COLO829 (cell line): ENCODE measurements at regions not wholly inside any gene's neighbourhood (a gene's known extent, or its start where the extent isn't known, plus 50 kb on each side); places are given as distances from the start of the nearest gene placed in this dataset.

Source experiments
- DNase-seq: peaks from one replicate; pipeline ENCODE4 v3.0.0; 2012; ENCODE audit warnings: low spot score

DNA sequence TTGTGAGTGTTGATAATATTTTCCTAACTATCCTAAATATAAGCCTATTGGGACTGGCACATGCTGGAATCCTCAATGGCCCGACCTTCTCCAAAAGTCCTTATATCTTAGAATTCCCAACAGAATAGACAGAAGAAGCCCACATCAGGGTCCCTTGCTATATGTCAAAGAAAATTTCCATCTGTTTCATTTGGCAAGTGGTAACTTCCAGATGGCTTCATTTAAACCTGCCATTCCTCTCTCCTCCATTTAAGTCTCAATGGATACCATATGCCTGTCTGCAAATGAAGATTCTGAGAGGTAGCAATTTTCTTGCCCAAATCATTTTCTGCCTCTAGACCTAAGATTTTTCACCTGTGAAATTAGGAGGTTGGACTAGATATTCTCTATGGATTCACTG, 73.1 kb upstream of the KCNA4 start:
- DNase-seq, result no peak

DNA sequence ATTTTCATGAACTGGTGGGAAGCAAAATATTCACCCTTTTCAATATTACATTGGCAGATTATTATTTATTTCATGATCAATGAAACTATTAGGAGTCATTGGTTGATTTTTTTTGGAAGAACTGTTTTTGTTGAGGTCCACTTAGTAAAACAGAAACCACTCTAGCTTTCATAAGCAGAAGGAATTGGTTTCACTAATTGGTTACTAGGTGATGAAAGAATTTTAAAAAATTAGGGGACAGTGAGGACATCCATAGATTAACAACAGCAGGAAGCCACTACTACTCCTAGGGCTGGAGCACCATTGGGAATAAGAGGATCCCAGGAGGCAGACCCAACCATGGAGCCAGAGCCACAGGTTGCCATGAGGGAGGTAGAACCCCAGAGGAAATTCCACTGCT, 74.4 kb upstream of the KCNA4 start:
- no peak for DNase-seq

DNA sequence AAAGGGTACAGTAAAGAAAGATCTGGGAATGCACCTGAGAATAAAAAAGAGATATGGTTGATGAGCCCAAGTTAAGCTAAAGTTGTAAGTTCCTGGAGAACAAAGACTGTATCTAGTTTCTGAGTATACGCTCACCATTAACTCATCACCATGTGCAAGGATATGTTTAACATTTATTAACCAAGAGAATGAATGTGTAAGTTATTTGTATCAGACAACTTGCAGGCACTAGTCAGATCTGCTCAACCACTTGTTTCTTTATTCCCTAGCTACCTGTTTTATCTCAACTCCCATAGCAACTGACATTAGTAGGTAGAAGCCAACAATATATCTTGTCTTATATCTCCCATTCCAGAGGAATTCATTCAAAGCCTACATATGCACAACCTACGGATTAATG, 74.9 kb upstream of the KCNA4 start:
- no peak for DNase-seq

DNA sequence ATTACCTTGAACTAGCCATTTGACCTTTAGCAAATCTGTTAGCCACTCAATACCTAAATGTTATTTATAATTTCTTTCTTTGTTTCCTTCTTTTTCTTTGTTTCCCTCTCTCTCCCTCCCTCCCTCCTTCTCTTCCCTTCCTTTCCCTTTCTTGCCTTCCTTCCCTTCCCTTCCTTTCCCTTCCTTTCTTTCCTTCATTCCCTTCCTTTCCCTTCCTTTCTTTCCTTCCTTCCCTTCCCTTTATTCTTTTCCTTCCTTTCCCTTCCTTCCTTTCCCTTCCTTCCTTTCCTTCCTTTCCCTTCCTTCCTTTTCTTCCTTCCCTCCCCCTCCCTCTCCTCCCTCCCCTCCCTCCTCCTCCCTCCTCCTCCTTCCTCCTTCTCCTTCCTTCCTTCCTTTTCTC, 75.7 kb upstream of the KCNA4 start:
- DNase-seq, result no peak

DNA sequence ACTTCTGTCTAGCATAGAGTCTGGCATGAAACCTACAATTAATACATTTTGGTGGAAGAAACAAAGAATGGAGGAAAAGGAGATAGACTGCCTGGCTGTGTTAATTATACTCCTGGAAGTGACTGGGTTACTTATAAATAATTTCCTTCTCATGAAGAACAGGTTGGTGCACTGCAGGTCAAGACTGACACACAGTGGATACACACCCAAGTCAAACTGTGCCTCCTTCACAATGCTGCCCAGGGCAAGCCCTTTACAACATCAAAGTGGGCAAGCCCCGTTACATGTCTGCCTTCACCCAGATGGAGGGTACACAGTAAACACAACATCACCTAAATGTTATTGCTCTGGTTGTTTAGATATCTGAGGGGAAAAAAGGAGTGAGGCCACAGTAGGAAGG, 83.7 kb upstream of the KCNA4 start:
- no peak for DNase-seq

DNA sequence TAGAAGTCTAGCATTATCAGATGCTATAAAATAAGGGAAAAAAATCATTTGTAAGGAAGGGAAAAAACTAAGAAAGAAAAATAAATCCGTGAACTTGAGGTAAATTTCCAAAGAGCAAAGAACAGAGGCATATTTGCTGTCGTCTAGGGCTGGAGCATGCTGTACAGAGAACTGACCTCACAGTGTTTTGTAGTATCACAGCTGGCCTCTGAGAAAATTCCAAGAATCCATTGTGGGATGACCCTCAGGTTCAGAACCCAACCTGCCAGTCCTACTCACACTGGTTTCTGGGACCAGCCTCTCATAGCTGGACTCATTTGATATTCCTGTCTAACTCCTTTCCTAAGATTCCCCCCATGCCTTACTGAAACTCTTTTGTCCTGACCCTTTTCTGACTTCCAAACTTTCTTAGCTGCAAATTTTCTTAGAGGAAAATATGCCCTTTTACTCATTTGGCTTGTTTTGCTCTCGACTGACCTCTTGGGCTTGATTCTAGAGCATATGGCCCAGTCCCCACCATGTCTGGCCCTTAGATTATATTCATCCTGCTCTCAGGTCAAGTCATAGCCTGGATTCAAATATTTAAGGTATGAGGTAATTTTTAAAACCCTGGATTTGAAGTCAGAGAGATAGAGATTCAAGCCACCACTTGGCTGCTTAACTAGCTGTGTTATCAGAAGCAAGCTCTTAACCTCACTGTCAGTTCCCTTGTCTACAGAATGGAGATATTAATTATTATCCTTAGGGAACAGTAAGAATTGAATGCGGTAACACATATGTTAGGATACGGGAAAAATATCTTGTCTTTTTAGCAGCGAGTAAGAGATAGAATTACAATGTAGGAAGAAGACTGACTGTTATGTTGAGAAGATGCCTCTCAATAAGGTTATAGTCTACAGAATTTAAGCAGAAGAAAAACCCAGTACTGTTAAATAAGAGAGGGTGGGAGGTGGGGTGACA, 89.7 kb upstream of the KCNA4 start:
- DNase-seq, result no peak

DNA sequence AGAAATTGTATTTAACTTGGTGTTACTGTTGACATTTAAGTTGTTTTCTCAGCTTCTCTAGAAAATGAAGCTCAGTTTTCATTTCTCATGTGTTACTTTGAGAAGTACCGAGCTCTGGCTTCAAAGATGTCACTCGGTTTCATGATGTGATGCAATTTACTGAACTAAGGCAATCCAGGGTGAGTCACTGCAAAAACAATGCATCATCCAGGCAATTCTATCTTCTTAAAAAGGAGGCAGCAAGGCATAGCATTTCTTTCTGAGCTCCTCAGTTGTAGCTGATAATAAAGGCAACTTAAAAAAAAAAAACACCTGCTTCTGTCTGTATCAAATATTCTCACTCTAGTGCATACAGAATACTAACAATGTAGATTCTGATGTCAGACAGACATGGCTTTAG, 91.1 kb upstream of the KCNA4 start:
- peak; percentile 23 for DNase-seq

DNA sequence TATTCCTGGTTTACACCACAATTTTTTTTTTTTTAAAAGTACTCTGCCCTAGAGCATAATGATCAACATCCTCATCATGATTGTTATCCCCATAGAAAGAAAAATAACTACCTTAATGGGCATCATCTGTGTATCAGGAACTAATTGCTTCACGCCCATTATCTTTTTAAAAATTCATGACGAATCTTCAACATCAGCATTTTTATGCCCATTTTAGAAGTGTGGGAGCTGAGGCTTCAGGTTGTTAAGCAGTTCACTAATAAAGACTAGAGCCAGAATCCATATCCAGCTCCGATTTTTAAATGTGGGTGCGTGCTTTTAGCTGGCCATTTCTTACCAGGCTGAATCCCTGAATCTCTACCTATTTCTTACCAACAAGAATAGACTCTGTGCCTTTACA, 92.9 kb upstream of the KCNA4 start:
- no peak for DNase-seq

DNA sequence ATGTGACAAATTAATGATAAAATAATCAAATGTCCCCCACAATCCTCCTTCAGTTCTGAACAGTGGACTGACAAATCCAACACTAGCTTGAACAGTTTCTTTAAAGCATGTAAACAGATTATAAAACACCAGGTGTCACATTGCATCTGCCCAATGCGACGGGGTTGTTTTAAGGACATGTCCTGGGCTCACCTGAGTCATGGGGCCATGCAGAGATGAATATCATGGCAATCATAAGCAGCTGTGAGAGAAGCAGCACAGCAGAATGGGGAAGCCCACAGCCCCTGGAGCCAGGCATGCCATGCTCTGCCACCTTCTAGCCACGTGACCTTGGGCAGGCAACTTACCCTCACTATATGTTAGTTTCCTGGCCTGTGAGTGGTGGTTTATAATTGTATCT, 93.9 kb upstream of the KCNA4 start:
- no peak for DNase-seq

DNA sequence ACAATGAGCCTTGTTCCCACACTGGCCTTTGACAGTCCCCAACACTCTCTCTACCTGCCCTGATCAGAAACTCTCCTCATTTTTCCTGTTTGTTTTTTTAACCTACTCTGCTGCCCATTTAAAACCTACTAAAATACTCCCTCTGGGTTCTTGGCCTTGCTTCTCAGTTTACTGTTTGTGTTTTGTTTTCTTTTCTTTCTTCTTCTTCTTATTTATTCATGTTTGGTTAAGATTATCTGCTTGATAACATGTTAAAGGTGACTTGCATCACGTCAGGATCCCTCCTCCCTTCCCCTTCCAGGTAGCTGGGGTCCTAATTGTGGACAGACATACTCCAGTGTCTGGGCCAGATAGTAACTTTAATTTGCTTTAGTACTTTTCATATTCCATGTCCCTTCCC, 95.0 kb upstream of the KCNA4 start:
- no peak for DNase-seq

DNA sequence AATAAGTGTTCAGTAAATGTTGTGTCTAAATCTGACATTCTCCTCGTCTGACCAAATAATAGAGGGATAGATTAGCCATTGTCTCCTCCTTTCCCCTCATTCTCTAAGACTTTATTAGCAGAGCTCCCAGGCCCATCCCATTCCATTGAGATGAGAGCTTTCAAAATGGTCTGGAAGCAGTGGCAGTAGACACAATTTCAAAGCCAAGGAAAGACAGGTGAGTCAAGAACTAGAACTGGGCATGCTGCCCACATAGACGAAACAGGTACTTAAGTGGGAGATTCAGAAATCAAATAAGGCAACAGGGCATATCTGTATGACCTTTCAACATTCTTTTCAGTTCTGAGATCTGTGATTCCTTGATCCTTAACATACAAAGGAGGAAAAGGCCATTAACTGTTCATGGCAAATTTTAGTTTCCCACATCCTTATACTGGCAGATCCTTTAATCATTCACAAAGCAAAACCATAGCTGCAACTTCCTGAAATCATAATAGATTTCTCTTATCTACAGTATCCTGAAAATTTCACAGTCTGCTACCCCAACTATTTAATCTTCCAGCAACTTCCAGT, 96.6 kb upstream of the KCNA4 start:
- no peak for DNase-seq

DNA sequence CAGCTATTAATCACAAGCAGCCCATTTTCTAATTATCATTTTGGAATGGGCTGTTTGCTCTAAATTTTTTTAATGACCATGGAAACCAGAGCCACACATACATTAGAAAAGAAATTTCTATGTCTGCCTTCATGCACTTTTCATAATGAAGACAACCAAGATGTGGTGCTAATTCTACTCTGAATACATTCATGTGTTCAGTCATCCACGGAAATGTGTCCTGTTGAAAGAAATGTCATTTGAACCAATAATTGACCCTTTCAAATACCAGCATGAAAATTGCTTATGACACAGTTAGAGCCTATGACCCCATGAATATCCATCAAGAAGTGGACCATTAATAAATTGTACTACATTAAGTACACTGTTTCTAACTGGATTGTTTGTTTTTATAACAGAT, 99.7 kb upstream of the KCNA4 start:
- DNase-seq, result no peak

DNA sequence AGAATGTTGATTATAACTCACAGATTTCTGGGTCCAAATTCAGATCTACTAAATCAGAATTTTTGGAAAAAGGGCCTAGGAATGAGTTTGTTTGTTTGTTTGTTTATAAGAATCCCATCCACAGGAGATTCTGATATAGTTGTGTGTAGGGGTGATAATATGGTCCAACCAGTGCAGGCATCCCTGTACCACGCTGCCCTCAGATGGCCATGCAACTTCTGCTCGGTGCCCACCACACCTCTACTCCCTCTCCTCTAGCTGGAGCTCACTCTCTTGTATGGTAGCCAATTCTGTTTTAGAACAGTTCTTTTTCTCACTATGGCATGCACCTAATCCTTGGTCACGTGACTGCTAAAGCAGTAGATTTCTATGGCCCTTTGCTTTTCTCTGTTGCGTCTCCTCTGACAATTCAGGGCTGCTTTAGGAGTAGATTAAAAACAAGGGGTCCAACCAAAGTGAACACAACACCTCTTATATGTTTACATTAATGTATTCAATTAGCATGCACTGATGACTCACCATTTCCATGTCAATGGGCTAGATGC, 103.3 kb upstream of the KCNA4 start:
- peak; percentile 39 for DNase-seq

DNA sequence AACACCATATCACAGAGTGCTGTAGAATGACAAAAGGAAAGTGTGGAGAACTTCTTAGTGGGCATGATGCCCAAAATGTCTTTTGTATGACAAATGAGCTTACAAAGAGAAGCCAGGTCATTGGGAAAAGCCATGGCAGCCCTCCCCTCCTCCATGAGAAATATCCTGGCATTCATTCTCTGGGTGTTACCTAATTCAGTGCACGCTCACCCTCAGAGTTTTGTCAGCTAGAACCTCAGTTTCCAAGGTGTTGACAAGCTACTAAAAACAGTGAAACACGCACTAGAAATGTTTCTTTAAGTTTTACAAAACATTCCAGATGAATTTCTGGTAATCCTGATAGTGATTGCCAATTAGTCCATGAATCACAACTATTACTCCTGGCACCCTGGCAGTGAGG, 105.4 kb upstream of the FSHB start:
- DNase-seq, result no peak

DNA sequence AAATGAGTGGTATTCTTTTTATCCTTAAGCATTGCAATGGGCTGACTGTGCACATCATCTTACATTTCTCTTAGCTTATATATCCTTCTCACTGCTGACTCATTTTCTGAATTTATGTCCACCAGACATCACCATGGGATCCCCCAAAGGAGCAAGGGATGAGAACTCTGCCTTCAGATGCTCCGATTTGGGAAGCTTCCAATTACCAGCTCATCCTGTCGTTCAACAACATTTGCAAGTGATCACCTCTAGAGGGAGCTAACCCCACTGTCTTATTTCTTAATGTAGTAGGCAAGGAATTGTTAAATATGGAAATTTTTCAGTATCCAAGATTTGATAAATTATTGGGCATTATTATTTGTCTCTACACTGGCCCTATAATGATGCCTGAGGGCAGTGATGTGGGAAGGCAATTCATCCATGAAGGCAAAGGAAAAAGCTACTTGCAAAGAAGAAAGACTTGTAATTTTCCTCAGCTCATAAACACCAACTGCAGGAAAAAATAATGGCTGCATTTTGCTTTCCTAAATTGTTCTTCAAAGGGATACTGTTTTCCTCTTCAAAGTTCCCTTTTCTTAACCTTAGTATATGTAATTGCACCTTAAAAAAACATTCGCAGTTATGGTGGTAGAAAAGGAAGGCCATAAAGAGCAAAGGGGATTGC, 102.4 kb upstream of the FSHB start:
- DNase-seq, result peak; percentile 48

DNA sequence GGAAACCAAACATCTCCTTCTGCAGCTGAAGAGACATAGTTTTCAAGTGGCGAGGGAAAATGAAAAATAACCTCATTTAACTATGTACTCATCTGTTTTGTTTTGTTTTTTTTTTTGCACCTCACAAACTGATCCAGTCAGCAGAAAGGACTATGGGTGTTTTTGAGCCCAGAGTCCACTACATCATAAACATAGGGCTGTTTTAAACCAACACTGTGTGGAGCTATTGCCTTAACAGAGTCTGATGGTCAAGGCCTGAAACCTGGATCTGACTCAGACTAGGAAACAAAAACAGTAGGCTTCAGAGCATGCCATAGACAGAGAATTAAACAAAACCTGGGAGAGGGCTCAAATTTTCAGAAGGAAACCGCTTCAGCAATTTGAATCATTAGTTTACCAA, 99.3 kb upstream of the FSHB start:
- no peak for DNase-seq

DNA sequence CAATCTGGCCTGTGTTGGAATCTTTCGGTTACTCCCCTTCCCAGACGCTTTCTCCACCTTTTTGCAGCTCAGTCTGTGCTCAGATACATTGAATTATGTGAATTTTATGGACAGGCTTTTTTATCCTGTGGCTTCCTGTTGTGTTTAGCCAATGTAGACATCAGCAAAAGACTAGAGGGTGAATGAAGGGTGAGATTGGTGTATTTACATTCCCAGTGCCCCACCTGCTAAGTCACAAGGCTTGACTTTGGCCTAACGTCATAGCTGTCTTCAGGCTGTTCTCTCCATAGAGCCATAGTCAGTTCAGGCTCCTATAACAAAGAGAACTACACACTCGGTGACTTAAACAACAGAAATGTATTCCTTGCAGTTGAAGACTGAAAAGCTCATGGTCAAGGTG, 97.5 kb upstream of the FSHB start:
- no peak for DNase-seq

DNA sequence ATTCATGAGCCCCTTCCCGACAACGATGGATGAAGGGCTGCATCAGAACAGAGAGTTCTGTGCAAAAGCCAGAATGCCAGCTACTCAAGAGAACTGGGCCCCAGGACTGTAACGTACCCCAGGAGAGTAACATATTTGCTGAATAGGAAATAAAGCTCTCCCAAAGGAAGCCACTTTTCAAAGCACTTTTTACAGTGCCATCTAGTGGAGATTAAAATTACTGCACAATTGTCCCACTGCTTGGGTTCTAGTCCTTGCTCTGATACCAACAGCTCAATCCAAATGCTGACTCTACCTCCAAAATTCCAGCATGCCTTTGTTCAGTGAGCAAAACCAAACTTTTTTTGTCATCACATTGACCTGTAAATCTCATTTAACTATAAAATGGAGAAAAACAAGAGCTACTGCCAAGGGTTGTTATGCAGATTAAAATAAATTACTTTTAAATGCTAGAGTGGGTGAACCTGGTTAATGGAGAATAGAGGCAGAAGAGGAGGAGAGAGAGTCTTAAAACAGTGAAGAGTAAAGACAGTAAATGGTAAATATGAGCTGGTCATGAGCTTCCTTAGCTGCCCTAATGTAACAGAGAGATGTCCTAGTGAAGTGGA, 87.6 kb upstream of the FSHB start:
- peak; percentile 48 for DNase-seq

DNA sequence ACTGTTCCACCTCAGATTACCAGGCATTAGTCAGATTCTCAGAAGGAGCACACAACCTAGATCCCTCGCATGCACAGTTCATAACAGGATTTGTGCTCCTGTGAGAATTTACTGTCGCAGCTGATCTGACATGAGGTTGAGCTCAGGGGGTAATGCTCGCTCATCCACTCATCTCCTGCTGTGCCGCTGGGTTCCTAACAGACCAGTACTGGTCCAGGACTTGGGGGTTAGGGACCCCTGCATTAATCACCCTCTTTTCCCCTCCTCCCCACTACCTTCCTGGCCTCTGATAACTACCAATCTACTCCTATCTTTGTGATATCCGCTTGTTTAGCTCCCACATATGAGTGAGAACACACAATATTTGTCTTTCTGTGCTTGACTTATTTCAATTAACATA, 83.5 kb upstream of the FSHB start:
- DNase-seq, result no peak

DNA sequence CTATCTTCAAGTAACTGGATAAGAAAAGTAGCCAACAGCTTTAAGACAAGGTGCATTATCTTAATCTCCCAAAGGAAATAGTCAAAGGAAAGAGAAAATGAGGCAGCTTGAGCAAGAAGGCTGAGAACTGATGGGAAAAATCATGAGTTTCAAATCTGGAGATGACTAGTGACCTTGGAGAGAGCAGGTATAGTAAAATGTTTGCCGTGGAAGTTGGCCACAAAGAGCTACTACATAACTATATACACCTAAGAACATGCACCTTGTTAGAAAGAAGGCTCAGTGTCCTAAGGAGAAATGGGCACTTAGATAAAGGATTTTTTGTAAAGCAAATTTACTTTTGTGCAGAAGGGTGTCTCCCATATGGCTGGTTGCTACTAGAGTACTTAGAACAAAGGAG, 80.8 kb upstream of the FSHB start:
- no peak for DNase-seq

DNA sequence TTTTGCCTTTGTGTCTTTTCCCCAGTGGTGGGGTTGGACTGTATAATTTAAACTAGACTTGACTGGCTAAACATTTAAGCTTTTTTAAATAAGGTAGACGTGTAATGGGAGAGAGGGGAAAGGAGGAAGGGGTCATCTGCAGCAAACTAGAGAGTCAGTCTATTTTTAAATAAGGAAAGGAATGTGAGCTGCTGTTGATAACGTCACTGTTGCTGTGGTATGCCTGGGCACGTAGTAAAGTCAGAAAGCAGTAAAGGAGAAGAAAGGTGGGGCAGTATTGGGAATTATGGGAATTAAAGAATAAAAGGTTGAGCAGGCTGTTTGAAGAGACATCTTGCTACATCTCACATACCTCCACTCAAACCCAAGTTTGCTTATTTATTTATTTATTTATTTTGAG, 80.4 kb upstream of the FSHB start:
- DNase-seq, result no peak

DNA sequence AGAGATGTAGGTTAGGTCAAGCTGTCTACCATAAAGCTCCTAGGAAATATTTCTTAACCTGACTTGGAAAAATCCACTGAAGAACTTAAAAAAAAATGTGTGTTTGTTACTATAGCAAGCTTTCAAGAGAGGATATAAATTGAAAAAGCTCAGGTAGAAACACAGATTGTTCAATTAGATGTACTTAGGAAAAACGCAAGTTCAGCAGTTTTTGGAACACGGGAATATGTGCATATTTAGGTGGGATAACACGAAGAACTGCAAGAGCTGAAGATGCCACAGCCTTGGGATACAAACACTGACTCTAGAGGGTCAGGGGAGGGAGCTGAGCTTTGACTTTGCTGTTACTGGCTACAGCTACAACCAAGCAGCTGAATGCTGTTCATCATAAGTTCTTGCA, 77.8 kb upstream of the FSHB start:
- no peak for DNase-seq

DNA sequence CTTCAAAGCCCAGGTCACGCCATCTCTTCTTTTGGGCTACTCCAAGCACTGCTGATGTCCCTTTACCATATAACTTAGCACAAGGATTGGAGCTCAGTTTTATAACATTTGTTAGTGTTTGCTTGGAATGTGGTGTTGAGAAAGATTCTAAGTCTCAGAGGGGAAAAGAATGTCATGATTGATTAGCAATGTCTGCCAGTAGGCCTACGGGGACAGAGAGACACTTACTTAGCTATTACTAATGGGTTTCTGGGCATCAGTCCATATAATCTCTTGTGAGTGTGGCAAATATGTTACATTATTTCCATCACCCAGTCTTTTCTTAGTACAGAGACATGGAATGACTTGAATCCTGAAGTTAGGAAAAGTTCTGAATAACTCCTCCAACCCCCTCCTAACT, 75.4 kb upstream of the FSHB start:
- no peak for DNase-seq
